Thymus (tissue), 11 donors: ENCODE measurements at regions not wholly inside any gene's neighbourhood (a gene's known extent, or its start where the extent isn't known, plus 50 kb on each side); places are given as distances from the start of the nearest gene placed in this dataset.
"Not testable (repeated sequence)": the region's sequence is repeated elsewhere in the genome, so short reads cannot be mapped to it uniquely, and the experiment has no call there.

ENCODE experiments used
- DNase-seq, 9 donors: peaks; one replicate each; pipeline ENCODE4 v3.0.0-alpha.2; 2013; ENCODE audit warnings: low spot score in 9 of 9, low read depth in 6 of 9, missing footprints in 1 of 9
- H3K27ac ChIP-seq, 2 donors: one replicate each; pipeline ENCODE4 v1.5.1; 2013; ENCODE audit warnings: control low read depth in 1 of 2, low read depth in 1 of 2, low read length in 1 of 2, mild to moderate bottlenecking in 1 of 2, moderate library complexity in 1 of 2
- H3K27me3 ChIP-seq, 2 donors: one replicate each; pipeline ENCODE4 v1.5.1; 2013; ENCODE audit warnings: low read length in 1 of 2; ENCODE audit not compliant: control insufficient read depth in 2 of 2, insufficient read depth in 1 of 2
- H3K36me3 ChIP-seq, 2 donors: one replicate each; pipeline ENCODE4 v1.5.1; 2013; ENCODE audit warnings: low read length in 1 of 2, mild to moderate bottlenecking in 1 of 2, moderate library complexity in 1 of 2; ENCODE audit not compliant: control insufficient read depth in 2 of 2, insufficient read depth in 2 of 2
- H3K4me1 ChIP-seq, 2 donors: one replicate each; pipeline ENCODE4 v1.5.1; 2013; ENCODE audit warnings: low read length in 2 of 2; ENCODE audit not compliant: control insufficient read depth in 2 of 2, insufficient read depth in 2 of 2
- H3K4me3 ChIP-seq, 2 donors: one replicate each; pipeline ENCODE4 v1.5.1; 2013; ENCODE audit warnings: low read length in 2 of 2, control low read depth in 1 of 2, mild to moderate bottlenecking in 1 of 2
- H3K9me3 ChIP-seq, 2 donors: one replicate each; pipeline ENCODE4 v1.5.1; 2013; ENCODE audit warnings: low read length in 1 of 2, mild to moderate bottlenecking in 1 of 2; ENCODE audit not compliant: control insufficient read depth in 2 of 2, insufficient read depth in 1 of 2
- WGBS: extraction: QIAGEN DNeasy Blood & Tissue Kit; methylation state at CpG from one replicate; pipeline ENCODE4 v1.1.7; 2013; 5-methylcytosine and 5-hydroxymethylcytosine counted together
- donor health status: healthy.

GRCh38 chr7:83837683-83838082 lies 188.7 kb upstream of the SEMA3E start:
- WGBS = 89% methylated on average over 1 of the region's 1 CpG
- Histone ChIP-seq H3K4me3 (no peak overlapping the region), H3K27me3 (no peaks in the 10 kb centered on the region), H3K36me3 (no peaks in the 10 kb centered on the region), H3K4me1 (no peaks in the 10 kb centered on the region), H3K27ac (no peak overlapping the region), H3K9me3 (no peaks in the 10 kb centered on the region)
- no peak for DNase-seq

DNA sequence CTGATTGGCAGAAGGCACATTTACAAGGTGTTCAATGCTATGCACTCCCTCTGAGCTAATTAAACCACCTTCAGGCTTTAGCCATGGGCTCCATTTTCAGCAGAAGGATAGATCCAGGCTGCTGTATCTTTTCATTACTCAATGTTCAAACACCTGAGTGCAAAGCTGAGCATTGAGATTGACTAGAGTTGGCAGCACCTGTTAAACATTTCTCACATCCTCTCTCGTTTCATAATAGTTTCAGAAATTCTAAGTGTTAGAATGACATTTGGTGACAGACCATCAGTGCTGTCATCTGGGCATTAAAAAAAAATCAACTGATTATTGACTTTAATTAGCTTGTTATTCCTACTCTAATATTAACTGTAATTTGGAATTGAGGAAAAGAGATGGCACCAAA lies 187.1 kb upstream of the SEMA3E start:
- Histone ChIP-seq H3K27me3 (no peaks in the 10 kb centered on the region), H3K27ac (no peak overlapping the region), H3K4me1 (no peaks in the 10 kb centered on the region), H3K36me3 (no peaks in the 10 kb centered on the region), H3K4me3 (no peak overlapping the region), H3K9me3 (no peaks in the 10 kb centered on the region)
- DNase-seq = no peak
- WGBS = 83% methylated on average over 1 of the region's 1 CpG

- Histone ChIP-seq H3K9me3 (no peaks in the 10 kb centered on the region), H3K27me3 (no peaks in the 10 kb centered on the region), H3K4me3 (no peak overlapping the region), H3K4me1 (no peaks in the 10 kb centered on the region), H3K27ac (no peak overlapping the region), H3K36me3 (no peaks in the 10 kb centered on the region)
- DNase-seq = no peak
Measured at GRCh38 chr7:83835424-83835823, 186.5 kb upstream of the SEMA3E start.

DNA sequence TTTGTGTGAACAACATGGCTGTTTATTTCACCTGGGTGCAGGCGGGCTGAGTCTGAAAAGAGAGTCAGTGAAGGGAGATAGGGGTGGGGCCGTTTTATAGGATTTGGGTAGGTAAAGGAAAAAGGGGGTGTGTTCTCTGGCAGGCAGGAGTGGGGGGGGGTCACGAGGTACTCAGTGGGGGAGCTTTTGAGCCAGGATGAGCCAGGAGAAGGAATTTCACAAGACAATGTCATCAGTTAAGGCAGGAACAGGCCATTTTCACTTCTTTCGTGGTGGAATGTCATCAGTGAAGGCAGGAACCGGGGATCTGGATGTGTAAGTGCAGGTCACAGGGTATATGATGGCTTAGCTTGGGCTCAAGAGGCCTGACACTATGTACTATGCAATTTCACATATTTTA lies 184.8 kb upstream of the SEMA3E start:
- DNase-seq, H3K27me3 ChIP-seq, H3K27ac ChIP-seq, H3K4me3 ChIP-seq, H3K4me1 ChIP-seq, H3K9me3 ChIP-seq, H3K36me3 ChIP-seq: not testable (repeated sequence)
- WGBS = 89% methylated on average over 5 of the region's 5 CpGs

DNA sequence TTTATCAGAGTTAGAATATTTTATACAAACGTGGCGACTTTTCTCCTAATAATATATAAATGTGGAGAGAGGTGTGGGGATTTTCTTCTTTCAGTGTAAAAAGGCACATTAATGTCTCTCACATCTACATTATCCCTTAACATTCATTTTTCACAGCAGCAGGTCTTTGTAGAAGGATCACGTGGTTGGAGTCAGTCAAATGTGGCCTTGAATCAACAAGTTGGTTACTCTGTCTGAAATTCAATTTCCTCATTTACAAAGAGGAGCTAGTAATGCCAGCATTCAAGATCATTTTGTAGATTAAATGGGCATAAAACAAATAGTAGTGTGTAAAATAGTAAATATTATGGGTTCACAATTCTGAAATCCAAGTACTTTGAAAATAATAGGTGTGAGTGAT lies 183.1 kb upstream of the SEMA3E start:
- Histone ChIP-seq H3K4me3 (no peak overlapping the region), H3K4me1 (no peaks in the 10 kb centered on the region), H3K27ac (no peak overlapping the region), H3K9me3 (no peaks in the 10 kb centered on the region), H3K27me3 (no peaks in the 10 kb centered on the region), H3K36me3 (no peaks in the 10 kb centered on the region)
- DNase-seq = no peak
- WGBS = 80% methylated on average over 3 of the region's 3 CpGs

DNA sequence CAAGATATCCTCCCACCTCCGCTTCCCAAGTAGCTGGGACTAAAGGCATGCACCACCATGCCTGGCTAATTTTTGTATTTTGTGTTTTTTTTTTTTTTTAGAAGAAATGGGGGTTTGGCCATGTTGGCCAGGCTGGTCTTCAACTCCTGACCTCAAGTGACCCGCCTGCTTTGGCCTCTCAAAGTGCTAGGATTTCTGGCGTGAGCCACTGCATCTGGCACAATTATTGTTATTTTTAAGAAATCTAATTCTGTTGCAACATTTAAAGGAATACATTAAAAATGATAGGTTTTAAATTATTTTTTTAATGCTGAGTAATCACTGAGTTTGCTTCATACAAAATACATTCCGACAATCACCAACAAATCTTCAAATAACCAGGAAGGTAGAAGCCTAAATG lies 178.1 kb upstream of the SEMA3E start:
- H3K4me1 ChIP-seq = no peaks in the 10 kb centered on the region
- no peak overlapping the region for H3K27ac ChIP-seq
- WGBS = 68% methylated on average over 4 of the region's 4 CpGs
- no peak for DNase-seq
- H3K36me3 ChIP-seq = no peaks in the 10 kb centered on the region
- H3K4me3 ChIP-seq = no peak overlapping the region
- no peaks in the 10 kb centered on the region for H3K27me3 ChIP-seq
- H3K9me3 ChIP-seq = no peaks in the 10 kb centered on the region

- H3K27ac ChIP-seq = no peak overlapping the region
- 93% methylated on average over 2 of the region's 2 CpGs for WGBS
- no peaks in the 10 kb centered on the region for H3K4me1 ChIP-seq
- DNase-seq = no peak
- H3K9me3 ChIP-seq = no peaks in the 10 kb centered on the region
- no peaks in the 10 kb centered on the region for H3K36me3 ChIP-seq
- no peak overlapping the region for H3K4me3 ChIP-seq
- no peaks in the 10 kb centered on the region for H3K27me3 ChIP-seq
Measured at GRCh38 chr7:83824214-83824613, 175.3 kb upstream of the SEMA3E start.

DNA sequence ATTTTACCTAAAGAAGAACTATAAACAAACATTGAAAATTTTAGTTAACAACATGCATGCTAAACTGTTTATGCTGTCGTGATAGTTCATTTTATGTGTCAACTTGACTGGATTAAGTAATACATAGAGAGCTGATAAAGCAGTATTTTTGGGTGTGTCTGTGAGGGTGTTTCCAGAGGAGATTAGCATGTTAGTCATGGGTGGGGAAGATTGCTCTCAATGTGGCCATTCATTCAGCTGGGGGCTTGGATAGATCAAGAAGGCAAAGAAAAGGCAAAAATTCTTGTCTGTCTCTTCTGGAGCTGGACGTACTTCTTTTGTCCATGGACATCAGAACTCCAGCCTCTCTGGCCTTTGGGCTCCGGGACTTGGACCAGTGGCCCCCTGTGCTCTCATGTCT lies 172.9 kb upstream of the SEMA3E start:
- no peaks in the 10 kb centered on the region for H3K36me3 ChIP-seq
- WGBS = 94% methylated on average over 3 of the region's 3 CpGs

GRCh38 chr7:83820641-83821040 lies 171.7 kb upstream of the SEMA3E start:
- H3K27me3 ChIP-seq = no peaks in the 10 kb centered on the region
- no peaks in the 10 kb centered on the region for H3K36me3 ChIP-seq
- H3K9me3 ChIP-seq = no peaks in the 10 kb centered on the region
- WGBS = 95% methylated on average over 4 of the region's 4 CpGs
- H3K4me1 ChIP-seq = no peaks in the 10 kb centered on the region
- H3K27ac ChIP-seq = no peak overlapping the region
- H3K4me3 ChIP-seq = no peak overlapping the region
- DNase-seq = no peak

More for the DNA sequence above, 172.9 kb upstream of the SEMA3E start:
- H3K4me1 ChIP-seq = no peaks in the 10 kb centered on the region
- no peaks in the 10 kb centered on the region for H3K9me3 ChIP-seq
- DNase-seq = no peak
- H3K4me3 ChIP-seq = no peak overlapping the region
- H3K27me3 ChIP-seq = no peaks in the 10 kb centered on the region
- no peak overlapping the region for H3K27ac ChIP-seq

DNA sequence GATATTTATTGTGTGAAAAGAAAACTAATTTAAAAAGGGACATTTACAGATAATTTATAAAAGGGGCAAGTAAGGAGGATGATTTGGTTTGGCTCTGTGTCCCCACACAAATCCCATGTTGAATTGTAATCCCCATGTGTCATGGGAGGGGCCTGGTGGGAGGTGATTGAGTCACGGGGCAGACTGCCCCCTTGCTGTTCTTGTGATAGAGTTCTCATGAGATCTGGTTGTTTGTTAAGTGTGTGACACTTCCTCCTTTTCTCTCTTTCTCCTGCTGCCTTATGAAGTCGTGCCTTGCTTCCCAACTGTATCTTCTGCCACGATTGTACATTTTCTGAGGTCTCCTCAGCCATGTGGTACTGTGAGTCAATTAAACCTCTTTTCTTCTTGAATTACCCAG lies 171.0 kb upstream of the SEMA3E start:
- Histone ChIP-seq H3K9me3 (no peaks in the 10 kb centered on the region), H3K4me3 (no peak overlapping the region), H3K27me3 (no peaks in the 10 kb centered on the region), H3K36me3 (no peaks in the 10 kb centered on the region), H3K27ac (no peak overlapping the region), H3K4me1 (no peaks in the 10 kb centered on the region)
- 26% methylated on average over 3 of the region's 3 CpGs for WGBS
- DNase-seq = no peak
